ENCODE measurements at regions not wholly inside any gene's neighbourhood (a gene's known extent, or its start where the extent isn't known, plus 50 kb on each side); places are given as distances from the start of the nearest gene placed in this dataset.

GRCh38 chr6:133629970-133630369 is 258.9 kb upstream of the TCF21 start:
- H3K4me3 ChIP-seq (replicated peaks; ENCODE audit: low read depth, low read length): no peak overlapping the region
- no peak for DNase-seq (ENCODE audit: low read depth)
- no peak for TF ChIP-seq CTCF (IDR thresholded peaks at IDR 0.05; ENCODE audit: low read length, missing control alignments)

- no peak overlapping the region for H3K4me3 ChIP-seq (replicated peaks; ENCODE audit: low read depth, low read length)
- DNase-seq (ENCODE audit: low read depth): no peak
- TF ChIP-seq CTCF (IDR thresholded peaks at IDR 0.05; ENCODE audit: low read length, missing control alignments): no peak
Measured at GRCh38 chr6:133630651-133631050, 258.3 kb upstream of the TCF21 start.

DNA sequence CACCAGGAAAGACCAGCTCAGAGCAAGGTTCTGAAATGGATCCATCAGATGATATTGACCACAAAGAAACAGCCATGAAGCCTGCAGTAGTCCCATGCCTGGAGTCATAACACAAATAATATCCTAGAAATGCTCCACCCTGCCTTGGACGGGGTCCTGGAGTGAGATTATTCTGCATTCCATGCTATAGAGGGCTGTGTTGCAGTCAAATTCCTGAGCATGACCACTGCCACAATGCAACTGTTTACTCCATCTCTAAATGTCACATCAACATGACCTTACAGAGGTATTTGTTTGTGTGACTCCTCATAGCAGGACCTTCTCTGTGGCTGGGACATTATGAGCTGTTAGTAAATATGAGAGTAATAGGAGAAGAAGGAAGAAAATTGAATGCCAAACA is 257.5 kb upstream of the TCF21 start:
- H3K4me3 ChIP-seq (replicated peaks; ENCODE audit: low read depth, low read length): no peak overlapping the region
- DNase-seq (ENCODE audit: low read depth): peak; percentile 77
- TF ChIP-seq CTCF (IDR thresholded peaks at IDR 0.05; ENCODE audit: low read length, missing control alignments): peak; percentile 44

GRCh38 chr6:133632206-133632605 is 256.7 kb upstream of the TCF21 start:
- no peak for TF ChIP-seq CTCF (IDR thresholded peaks at IDR 0.05; ENCODE audit: low read length, missing control alignments)
- DNase-seq (ENCODE audit: low read depth): peak; percentile 81
- no peak overlapping the region for H3K4me3 ChIP-seq (replicated peaks; ENCODE audit: low read depth, low read length)

- H3K4me3 ChIP-seq (replicated peaks; ENCODE audit: low read depth, low read length): no peak overlapping the region
- no peak for DNase-seq (ENCODE audit: low read depth)
- TF ChIP-seq CTCF (IDR thresholded peaks at IDR 0.05; ENCODE audit: low read length, missing control alignments): no peak
Measured at GRCh38 chr6:133632906-133633305, 256.0 kb upstream of the TCF21 start.

DNA sequence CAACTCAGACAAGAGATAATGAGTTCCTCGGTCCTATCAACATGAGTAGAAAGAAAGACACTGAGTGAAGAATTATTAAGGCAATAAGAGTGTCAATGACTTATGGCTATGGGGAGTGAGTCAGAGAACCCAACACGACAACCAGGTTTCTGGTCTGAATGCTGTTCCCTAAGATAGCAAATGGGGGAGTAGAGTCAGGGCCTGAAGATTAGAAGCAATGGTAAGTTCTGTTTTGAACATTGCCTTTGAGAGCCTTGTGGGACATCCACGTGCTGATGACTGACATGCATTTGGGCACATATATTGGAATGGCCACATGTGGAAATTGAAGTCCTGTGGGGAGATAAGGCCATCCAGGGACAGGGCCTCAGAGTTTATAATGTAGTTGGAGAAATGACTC is 254.4 kb upstream of the TCF21 start:
- TF ChIP-seq CTCF (IDR thresholded peaks at IDR 0.05; ENCODE audit: low read length, missing control alignments): no peak
- no peak overlapping the region for H3K4me3 ChIP-seq (replicated peaks; ENCODE audit: low read depth, low read length)
- DNase-seq (ENCODE audit: low read depth): no peak

GRCh38 chr6:133635447-133635846 is 253.5 kb upstream of the TCF21 start:
- H3K4me3 ChIP-seq (replicated peaks; ENCODE audit: low read depth, low read length): no peak overlapping the region
- no peak for TF ChIP-seq CTCF (IDR thresholded peaks at IDR 0.05; ENCODE audit: low read length, missing control alignments)
- DNase-seq (ENCODE audit: low read depth): no peak

Data from fibroblast of pulmonary artery (primary cell).